ENCODE measurements at regions not wholly inside any gene's neighbourhood (a gene's known extent, or its start where the extent isn't known, plus 50 kb on each side); places are given as distances from the start of the nearest gene placed in this dataset.
"Not testable (repeated sequence)": the region's sequence is repeated elsewhere in the genome, so short reads cannot be mapped to it uniquely, and the experiment has no call there.

GRCh38 chr5:121503111-121503840 lies 348.4 kb upstream of the FTMT start:
- peak; percentile 71 for DNase-seq

DNA sequence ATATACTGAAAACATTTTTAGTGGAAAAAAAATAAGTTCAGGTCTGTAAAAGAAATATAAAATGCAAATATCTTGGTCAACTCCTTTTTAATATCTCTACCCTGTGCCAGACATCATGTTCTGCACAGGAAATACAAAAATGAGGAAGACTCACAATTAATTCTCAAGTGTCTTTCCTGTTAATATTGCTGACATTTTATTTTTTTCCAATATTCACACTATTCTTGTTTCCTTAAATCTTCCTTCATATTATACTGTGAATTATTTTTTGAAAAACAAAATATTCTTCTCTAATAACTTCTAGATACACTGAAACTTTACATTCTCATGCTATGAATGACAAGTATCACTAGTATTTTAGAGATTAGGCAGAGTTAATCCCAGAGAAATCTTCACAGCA lies 334.7 kb upstream of the FTMT start:
- no peak for DNase-seq

- DNase-seq = no peak
Observed at GRCh38 chr5:121525706-121526105, 326.0 kb upstream of the FTMT start.

- DNase-seq = no peak
Observed at GRCh38 chr5:121526908-121527307, 324.8 kb upstream of the FTMT start.

- DNase-seq = peak; percentile 3
Observed at GRCh38 chr5:121533814-121534213, 317.9 kb upstream of the FTMT start.

GRCh38 chr5:121550989-121551388 lies 300.7 kb upstream of the FTMT start:
- DNase-seq = no peak

DNA sequence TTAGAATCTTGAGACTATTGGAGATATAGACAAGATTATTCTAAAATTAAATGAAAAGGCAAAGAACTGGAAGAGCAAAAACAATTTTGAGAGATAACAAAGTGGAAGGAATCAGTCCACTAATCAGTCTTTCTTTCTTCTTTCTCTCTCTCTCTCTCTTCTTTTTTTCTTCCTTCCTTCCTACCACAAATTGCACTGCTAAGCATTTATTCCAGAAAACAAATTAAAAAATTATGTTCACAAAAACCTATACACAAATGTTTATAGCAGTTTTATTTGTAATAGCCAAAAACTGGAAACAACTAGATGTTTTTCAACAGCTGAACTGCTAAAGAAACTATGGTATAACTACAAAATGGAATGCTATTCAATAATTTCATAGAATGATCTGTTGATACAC lies 291.9 kb upstream of the FTMT start:
- no peak for DNase-seq

DNA sequence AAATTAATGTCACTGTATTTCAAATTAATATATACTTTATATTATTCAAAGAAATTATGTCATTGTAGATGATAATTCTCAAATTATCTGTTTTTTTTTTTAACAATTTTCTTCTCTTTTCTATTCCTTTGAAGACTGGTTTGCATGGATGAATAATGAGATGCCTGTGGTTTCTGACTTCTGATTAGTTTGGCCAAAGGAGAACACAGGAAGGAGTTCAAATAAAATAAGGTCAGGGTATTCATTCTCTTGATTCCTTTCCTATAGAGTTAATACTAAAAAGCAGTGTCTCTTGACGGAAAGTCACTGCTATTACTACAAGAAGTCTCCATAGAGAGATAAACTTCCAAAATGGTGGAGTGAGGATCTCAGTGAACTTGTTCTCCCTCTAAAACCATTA lies 279.6 kb upstream of the FTMT start:
- no peak for DNase-seq

DNA sequence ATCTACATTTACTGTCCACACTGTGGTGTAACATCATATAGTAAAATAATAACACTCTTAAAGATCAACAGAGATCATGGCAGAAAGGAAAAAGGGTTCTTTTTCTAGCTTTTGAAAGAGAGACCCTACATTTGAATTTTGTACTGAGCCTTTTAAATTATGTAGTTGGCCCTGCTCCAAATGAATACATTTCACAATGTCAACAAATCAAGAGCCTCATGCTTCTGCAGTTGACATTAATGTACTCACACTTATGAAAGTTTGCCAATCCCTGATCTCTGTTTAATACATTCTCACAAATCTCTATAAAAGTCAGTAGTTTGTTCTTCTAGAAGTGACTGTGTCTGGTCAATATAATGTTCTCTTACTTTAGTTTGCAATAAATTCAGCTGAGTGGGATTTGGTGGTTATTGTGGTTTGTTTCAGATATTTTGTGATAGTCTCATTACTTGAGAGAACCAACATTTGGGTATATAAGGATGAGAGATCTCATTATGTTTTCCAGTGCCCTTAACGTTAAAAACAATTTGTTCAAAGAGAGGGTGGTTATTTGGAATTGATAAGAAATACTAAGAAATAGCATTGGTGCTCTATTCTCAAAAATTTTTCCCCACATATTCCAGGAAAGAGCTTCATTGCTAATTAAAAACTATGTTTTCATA lies 277.8 kb upstream of the FTMT start:
- DNase-seq = no peak

DNA sequence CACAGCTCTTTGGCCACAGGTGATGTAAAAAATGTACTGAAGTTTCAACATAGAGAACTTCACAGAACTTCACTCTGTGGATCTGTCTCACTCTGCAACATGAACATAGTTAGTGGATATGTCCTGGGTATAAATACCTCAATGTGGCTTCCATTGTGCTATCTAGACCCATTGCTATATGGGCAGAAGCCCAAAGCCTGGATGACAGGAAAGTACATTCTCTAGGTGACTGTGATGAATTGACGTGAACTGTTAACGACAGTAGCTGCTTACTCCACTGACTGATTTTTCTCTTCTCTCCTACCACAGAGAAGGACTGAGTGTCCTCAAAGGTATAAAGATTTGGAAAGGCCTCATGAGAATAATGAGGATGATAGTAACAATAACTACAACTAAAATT lies 270.1 kb upstream of the FTMT start:
- DNase-seq = no peak

DNA sequence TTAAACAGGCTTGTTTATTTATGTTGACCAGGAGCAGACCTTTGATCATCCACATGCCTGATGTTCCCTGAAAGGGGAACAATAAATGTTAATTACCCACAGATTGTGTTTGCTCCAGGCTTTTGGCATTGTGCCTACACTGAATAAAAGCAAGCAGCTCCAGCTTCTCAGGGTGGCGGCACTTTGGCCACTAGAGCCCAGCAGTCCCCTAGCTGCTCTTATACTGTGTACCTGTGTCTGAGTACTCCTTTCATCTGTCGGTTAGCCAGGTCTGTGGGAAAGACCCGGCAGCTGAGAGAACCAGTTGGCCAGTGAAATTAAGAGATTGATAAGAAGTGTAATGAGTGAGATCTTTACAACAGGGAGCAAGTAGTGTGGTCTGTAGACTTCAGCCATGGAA lies 254.8 kb upstream of the FTMT start:
- DNase-seq = no peak

GRCh38 chr5:121608826-121609225 lies 242.9 kb upstream of the FTMT start:
- no peak for DNase-seq

DNA sequence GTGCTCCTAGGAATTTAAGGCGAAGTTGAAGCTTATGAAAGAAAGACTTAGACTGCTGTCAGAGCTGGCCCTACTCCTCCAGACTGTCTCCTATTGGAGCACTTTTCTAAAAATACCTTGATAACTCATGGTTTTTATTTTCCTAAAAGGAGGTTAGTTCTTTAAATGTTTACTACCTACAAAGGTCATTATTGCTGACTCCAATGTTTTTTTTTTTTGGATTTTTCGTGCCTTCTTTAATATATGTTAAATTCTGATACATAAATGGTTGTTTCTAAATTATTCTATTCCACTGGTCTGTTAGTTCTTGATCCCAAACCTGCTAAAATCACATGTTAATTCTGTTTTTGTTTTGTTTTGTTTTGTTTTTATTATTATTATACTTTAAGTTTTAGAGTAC lies 227.6 kb upstream of the FTMT start:
- DNase-seq = no peak

DNA sequence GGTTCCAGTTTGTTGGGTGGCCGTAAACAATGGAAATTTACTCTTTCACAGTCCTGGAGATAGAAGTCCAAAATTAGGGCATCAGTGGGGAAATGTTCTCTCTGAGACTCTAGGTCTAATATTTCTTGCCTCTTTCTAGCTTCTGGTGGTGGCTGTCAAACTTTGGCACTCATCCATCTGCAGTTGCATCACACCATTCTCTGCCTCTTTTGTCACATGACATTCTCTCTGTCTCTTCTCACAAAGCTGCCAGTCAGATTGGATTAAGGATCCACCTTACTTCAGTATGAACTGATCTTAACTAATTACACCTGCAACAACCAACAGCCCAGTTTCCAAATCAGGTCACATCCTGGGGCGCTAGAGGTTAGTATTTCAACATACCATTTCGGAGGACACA lies 222.9 kb upstream of the FTMT start:
- no peak for DNase-seq

- DNase-seq = peak; percentile 39
Observed at GRCh38 chr5:121630402-121630801, 221.3 kb upstream of the FTMT start.

- DNase-seq = no peak
Observed at GRCh38 chr5:121634946-121635345, 216.7 kb upstream of the FTMT start.

DNA sequence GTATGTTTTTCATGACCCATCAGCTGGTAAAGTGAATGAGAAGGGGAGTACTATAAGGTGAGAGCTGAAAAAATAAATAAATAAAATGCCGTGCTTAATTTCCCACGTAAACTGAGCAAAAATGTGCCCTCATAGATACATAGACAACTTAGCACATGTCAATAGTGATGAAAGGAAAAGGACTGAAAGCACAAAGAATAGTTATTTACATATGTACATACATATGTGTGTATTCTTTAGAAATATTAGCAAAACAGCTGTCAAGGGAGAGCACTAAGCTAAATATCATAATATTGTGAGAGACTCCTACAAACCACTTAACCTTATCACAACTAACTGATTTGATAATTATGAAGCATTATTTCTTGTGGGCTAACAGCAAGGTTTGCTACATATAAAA lies 213.6 kb upstream of the FTMT start:
- no peak for DNase-seq

- DNase-seq = no peak
Observed at GRCh38 chr5:121640298-121640697, 211.4 kb upstream of the FTMT start.

- DNase-seq = no peak
Observed at GRCh38 chr5:121658221-121658620, 193.5 kb upstream of the FTMT start.

GRCh38 chr5:121660142-121660541 lies 191.5 kb upstream of the FTMT start:
- no peak for DNase-seq

- DNase-seq = not testable (repeated sequence)
Observed at GRCh38 chr5:121665542-121665941, 186.1 kb upstream of the FTMT start.

DNA sequence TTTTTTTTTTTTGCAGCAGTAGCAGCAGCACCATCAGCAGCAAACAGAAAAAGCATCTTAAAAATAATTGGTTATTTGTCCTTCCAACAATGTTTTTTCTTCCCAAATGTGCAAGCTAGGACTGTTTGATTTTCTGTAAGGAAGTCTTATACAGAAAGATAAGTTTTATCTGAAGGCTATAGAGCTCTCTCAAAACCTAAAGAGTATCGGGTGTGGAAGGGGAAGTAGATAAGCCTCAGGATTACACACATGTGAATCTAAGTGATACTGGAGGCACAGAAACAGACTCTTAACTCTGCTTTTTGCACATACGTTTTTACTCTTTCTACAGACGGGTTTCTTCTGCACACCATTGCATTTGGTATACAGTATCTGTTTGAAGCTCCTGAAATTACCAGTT lies 184.4 kb upstream of the FTMT start:
- DNase-seq = no peak

- no peak for DNase-seq
Observed at GRCh38 chr5:121668635-121669034, 183.0 kb upstream of the FTMT start.

DNA sequence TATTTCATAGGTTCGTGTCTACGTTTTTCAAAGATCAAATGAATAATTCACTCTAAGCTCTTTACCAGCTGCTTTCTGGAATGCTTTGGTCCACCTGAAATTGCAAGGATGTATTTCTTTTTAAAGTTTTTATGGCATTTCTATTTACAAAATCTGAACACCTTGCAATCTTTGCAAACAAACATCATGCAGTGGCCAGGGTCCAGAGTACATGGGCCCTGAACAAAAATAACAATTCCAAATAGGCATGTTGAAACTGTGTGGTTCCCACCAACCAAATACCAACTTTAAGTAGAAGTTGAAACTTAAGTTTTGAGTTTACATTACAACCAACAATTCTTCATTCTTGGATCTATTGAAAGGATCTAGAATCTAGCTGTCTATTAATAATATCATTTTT lies 180.1 kb upstream of the FTMT start:
- DNase-seq = no peak

DNA sequence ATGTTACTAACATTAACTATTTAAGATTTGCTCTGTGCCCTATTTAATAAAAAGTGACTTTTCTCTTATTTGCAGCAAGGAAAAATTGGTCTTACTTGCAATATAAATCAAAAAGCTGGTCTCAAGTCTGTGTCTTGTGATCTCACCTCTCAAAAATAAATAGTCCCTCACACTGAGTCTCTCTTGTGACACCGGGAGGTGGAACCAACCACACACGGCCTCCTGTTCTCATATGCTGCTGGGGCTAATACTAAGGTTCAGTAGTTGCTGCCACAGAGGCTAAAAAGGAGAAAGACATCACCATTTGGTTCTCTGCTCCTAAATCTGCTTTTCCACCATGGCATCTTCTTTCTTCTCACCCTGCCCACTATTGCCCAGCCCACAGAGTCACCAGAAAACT lies 175.8 kb upstream of the FTMT start:
- DNase-seq = no peak

Data from eye (tissue), 1 donor.